GM12872 (cell line): ENCODE measurements at regions not wholly inside any gene's neighbourhood (a gene's known extent, or its start where the extent isn't known, plus 50 kb on each side); places are given as distances from the start of the nearest gene placed in this dataset.

ENCODE experiments used
- TF ChIP-seq, protein P1 (sequence below): IDR thresholded peaks from 3 replicates; pipeline ENCODE4 v1.5.1; 2011; ENCODE audit warnings: low read depth, mild to moderate bottlenecking, low read length, moderate library complexity; ENCODE audit not compliant: insufficient read depth

GRCh38 chr16:65224994-65225393 lies 103.1 kb upstream of the CDH11 start:
- TF ChIP-seq, protein P1, sequence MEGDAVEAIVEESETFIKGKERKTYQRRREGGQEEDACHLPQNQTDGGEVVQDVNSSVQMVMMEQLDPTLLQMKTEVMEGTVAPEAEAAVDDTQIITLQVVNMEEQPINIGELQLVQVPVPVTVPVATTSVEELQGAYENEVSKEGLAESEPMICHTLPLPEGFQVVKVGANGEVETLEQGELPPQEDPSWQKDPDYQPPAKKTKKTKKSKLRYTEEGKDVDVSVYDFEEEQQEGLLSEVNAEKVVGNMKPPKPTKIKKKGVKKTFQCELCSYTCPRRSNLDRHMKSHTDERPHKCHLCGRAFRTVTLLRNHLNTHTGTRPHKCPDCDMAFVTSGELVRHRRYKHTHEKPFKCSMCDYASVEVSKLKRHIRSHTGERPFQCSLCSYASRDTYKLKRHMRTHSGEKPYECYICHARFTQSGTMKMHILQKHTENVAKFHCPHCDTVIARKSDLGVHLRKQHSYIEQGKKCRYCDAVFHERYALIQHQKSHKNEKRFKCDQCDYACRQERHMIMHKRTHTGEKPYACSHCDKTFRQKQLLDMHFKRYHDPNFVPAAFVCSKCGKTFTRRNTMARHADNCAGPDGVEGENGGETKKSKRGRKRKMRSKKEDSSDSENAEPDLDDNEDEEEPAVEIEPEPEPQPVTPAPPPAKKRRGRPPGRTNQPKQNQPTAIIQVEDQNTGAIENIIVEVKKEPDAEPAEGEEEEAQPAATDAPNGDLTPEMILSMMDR, result no peak

DNA sequence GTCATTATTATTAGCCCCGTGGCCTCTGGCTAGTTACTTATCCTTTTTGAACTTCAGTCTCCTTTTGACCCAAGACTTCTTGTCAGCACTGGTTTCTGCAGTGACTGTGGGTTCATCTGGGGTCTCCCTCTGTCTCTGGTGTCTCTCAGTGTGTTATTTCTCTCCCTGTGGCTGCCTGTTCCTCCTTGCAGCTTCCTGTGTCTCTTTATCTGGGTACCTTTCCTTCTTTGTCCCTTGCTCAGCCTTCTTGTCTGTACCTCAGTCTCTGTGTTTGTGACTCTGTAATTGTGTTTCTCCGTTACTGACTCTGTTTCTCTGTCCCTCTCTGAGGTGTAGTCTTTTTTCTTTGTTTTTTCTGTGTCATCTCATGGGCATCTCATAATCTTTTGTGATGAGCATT lies 102.6 kb upstream of the CDH11 start:
- TF ChIP-seq, protein P1, result no peak

DNA sequence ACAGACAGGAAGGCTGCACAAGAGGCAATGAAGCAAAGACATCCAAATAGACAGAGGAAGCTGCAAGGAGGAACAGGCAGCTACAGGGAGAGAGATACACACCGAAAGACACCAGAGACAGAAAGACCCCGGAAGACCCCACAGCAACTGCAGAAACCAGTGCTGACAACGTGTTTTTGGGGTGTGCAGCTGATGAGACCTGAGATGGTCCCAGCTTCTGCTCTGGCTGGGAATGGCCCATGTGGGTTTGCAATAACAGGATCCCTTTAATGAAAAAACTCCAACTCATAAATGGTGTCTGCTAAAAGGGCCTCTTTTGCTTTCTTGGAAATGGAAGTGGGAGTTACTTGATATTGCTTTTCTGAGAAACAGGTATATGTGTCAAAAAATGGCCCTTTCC lies 101.5 kb upstream of the CDH11 start:
- TF ChIP-seq, protein P1, result no peak

GRCh38 chr16:65222536-65222935 lies 100.7 kb upstream of the CDH11 start:
- TF ChIP-seq, protein P1, result no peak

DNA sequence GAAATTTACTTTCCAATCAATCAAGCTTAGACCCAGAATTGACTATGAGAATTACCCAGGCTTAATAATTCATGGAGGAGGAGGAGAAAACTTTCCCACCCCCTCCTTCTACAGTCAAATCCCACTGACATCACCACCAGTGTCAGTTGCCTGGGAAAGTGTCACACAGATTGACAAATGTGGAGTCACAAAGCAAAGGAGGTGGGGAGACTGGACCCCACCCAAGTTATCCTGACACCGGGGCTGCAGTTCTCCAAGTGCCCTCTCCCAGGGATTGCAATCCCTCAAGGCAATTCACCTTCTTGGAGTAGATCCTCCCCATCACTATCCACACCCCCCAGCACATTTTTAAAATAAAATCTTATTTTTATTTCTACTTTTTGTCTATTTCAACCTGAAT lies 100.2 kb upstream of the CDH11 start:
- TF ChIP-seq, protein P1, result no peak

GRCh38 chr16:65219786-65220185 lies 97.9 kb upstream of the CDH11 start:
- TF ChIP-seq, protein P1, result no peak

DNA sequence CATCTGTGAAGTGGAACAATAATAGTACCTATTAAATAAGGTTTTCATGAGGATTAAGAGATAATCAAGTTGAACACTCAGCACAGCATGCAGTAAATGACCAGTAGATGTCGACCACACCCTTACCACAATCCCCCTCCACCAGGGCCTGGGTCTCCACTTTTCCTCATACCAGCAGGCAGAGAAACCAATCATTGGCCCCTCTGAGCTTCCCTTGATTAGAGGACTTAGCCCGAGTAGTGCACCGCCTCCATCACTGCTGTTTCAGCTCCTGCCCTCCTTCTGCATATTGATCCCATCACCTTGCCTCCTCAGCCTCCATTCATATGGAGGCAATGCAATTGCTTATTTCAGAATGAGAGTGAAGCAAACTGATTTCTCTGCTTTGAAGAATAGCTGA lies 96.5 kb upstream of the CDH11 start:
- TF ChIP-seq, protein P1, result no peak
